HCT116 (cell line): ENCODE measurements at regions not wholly inside any gene's neighbourhood (a gene's known extent, or its start where the extent isn't known, plus 50 kb on each side); places are given as distances from the start of the nearest gene placed in this dataset.

ENCODE experiments used
- ATAC-seq: fragments of 200-7000 bp; cut with Tn5 transposase; 2 replicates; pipeline ENCODE4 v1.9.1; 2020; ENCODE audit warnings: mild to moderate bottlenecking, moderate library complexity
- BruUV-seq: library from RNA; stranded (reverse); fragments of 400-500 nt; replicated peaks from 2 replicates; lab custom pipeline; 2021; lab: Mats Ljungman, UMichigan
- CTCF ChIA-PET: fragments of 300-600 bp; sonication (Branson Sonifier 250); formaldehyde crosslinking; loops from one replicate; lab custom pipeline; 2021; ENCODE audit warnings: antibody characterized with exemption; lab: Charles Lee
- POLR2A ChIA-PET: fragments of 300-600, 350-600 bp; sonication (Branson Sonifier 250); formaldehyde crosslinking; loops from one replicate; lab custom pipeline; 2021; ENCODE audit warnings: antibody characterized with exemption; lab: Charles Lee
- RAD21 ChIA-PET, 2 experiments: fragments of 300-600 bp; sonication (Branson Sonifier 250); formaldehyde crosslinking; loops; one replicate each; lab custom pipeline; 2023; ENCODE audit warnings: low total read pairs in 2 of 2; ENCODE audit not compliant: uncharacterized antibody in 2 of 2, unreplicated experiment in 2 of 2, low non-redundant PET in 1 of 2; lab: Charles Lee
- DNase-seq: peaks from one replicate; pipeline ENCODE4 v3.0.0-alpha.2; 2010; ENCODE audit warnings: low read depth, low spot score
- H2AFZ ChIP-seq: fragments of 200-600 bp; shearing (Covaris generic), sonication (generic); 2 replicates; pipeline ENCODE4 v1.6.1; 2017; ENCODE audit warnings: low read depth, mixed run types, mixed read lengths, antibody characterized with exemption, low read length; ENCODE audit not compliant: poor library complexity, severe bottlenecking
- H3K27ac ChIP-seq: 2 replicates; pipeline ENCODE4 v1.5.1; 2012; ENCODE audit warnings: low read depth, low read length
- H3K27me3 ChIP-seq: fragments of 200-600 bp; sonication (generic); 2 replicates; pipeline ENCODE4 v1.6.1; 2016; ENCODE audit warnings: mixed run types, low read length, mixed read lengths; ENCODE audit not compliant: insufficient read depth
- H3K36me3 ChIP-seq, 2 experiments: fragments of 200-500 bp in 1 of 2; fragments of 200-600 bp in 1 of 2; sonication (Bioruptor generic) in 1 of 2; sonication (generic) in 1 of 2; 2 replicates each; pipeline versions ENCODE4 v1.5.1 to v1.6.1; 2014 to 2016; ENCODE audit warnings: low read length in 2 of 2, inconsistent platforms in 1 of 2, mixed read lengths in 1 of 2, mixed run types in 1 of 2; ENCODE audit not compliant: insufficient read depth in 2 of 2, control insufficient read depth in 1 of 2
- H3K4me1 ChIP-seq, 2 experiments: fragments of 200-600 bp in 1 of 2; sonication (generic) in 1 of 2; 2 replicates each; pipeline versions ENCODE4 v1.5.1 to v1.6.1; 2012 to 2017; ENCODE audit warnings: low read length in 2 of 2, inconsistent platforms in 1 of 2, mild to moderate bottlenecking in 1 of 2, mixed read lengths in 1 of 2, mixed run types in 1 of 2, moderate library complexity in 1 of 2; ENCODE audit not compliant: insufficient read depth in 2 of 2, control insufficient read depth in 1 of 2
- H3K4me2 ChIP-seq: fragments of 200-600 bp; sonication (generic); 2 replicates; pipeline ENCODE4 v1.6.1; 2017; ENCODE audit warnings: mixed run types, low read length, mixed read lengths
- H3K4me3 ChIP-seq, 2 experiments: fragments of 200-600 bp in 1 of 2; sonication (generic) in 1 of 2; replicated peaks in 1 of 2; 2 replicates each; pipeline ENCODE4 v1.5.1; 2011 to 2016; ENCODE audit warnings: low read length in 2 of 2, control low read depth in 1 of 2, low read depth in 1 of 2, mild to moderate bottlenecking in 1 of 2, mixed read lengths in 1 of 2, mixed run types in 1 of 2
- H3K79me2 ChIP-seq: fragments of 200-600 bp; sonication (generic); 2 replicates; pipeline ENCODE4 v1.6.1; 2017; ENCODE audit warnings: mild to moderate bottlenecking, mixed run types, low read length, moderate library complexity, mixed read lengths; ENCODE audit not compliant: insufficient read depth
- H3K9ac ChIP-seq: fragments of 200-600 bp; sonication (generic); 2 replicates; pipeline ENCODE4 v1.6.1; 2016; ENCODE audit warnings: low read length, mixed read lengths
- H3K9me2 ChIP-seq: fragments of 200-600 bp; sonication (generic), shearing (Covaris generic); 2 replicates; pipeline ENCODE4 v1.6.1; 2017; ENCODE audit warnings: mixed run types, mild to moderate bottlenecking, moderate library complexity; ENCODE audit not compliant: insufficient read depth
- H3K9me3 ChIP-seq, 2 experiments: fragments of 200-500 bp in 1 of 2; fragments of 200-600 bp in 1 of 2; sonication (Bioruptor generic) in 1 of 2; sonication (generic) in 1 of 2; 2 replicates each; pipeline ENCODE4 v1.6.1; 2014 to 2017; ENCODE audit warnings: low read length in 2 of 2, mixed read lengths in 2 of 2, inconsistent platforms in 1 of 2, low read depth in 1 of 2, mild to moderate bottlenecking in 1 of 2, mixed run types in 1 of 2, moderate library complexity in 1 of 2; ENCODE audit not compliant: control insufficient read depth in 1 of 2, insufficient read depth in 1 of 2
- H4K20me1 ChIP-seq: fragments of 200-600 bp; sonication (generic), shearing (Covaris generic); 2 replicates; pipeline ENCODE4 v1.6.1; 2017; ENCODE audit warnings: mixed run types, mild to moderate bottlenecking, moderate library complexity; ENCODE audit not compliant: insufficient read depth
- CEBPB ChIP-seq: IDR thresholded peaks from 2 replicates; pipeline ENCODE4 v1.6.1; 2012; ENCODE audit warnings: low read depth
- CTCF ChIP-seq, 3 experiments: fragments of 200-600 bp in 1 of 3; sonication (generic) in 1 of 3; IDR thresholded peaks in 2 of 3; conservative IDR thresholded peaks in 1 of 3; 2 replicates each; pipeline ENCODE4 v1.5.1; 2012 to 2017; ENCODE audit warnings: low read depth in 2 of 3, low read length in 2 of 3, antibody characterized with exemption in 1 of 3, borderline replicate concordance in 1 of 3, control low read depth in 1 of 3, mild to moderate bottlenecking in 1 of 3, mixed read lengths in 1 of 3, mixed run types in 1 of 3, moderate library complexity in 1 of 3; ENCODE audit not compliant: insufficient read depth in 1 of 3
- EGR1 ChIP-seq: IDR thresholded peaks from 2 replicates; pipeline ENCODE4 v1.6.1; 2012; ENCODE audit warnings: low read depth
- JUND ChIP-seq: IDR thresholded peaks from 2 replicates; pipeline ENCODE4 v1.6.1; 2012
- POLR2A ChIP-seq: IDR thresholded peaks from 2 replicates; pipeline ENCODE4 v1.7.0; 2011; ENCODE audit warnings: borderline replicate concordance; ENCODE audit not compliant: insufficient read depth, insufficient read length; ENCODE audit errors: extremely low read depth
- REST ChIP-seq: IDR thresholded peaks from 2 replicates; pipeline ENCODE4 v1.6.1; 2012; ENCODE audit warnings: low read depth
- SIN3A ChIP-seq: IDR thresholded peaks from 2 replicates; pipeline ENCODE4 v1.6.1; 2012; ENCODE audit warnings: low read depth
- SRF ChIP-seq: IDR thresholded peaks from 2 replicates; pipeline ENCODE4 v1.6.1; 2012; ENCODE audit warnings: low read depth
- TCF7L2 ChIP-seq: IDR thresholded peaks from 2 replicates; pipeline ENCODE4 v1.7.0; 2011; ENCODE audit warnings: borderline replicate concordance, inconsistent platforms; ENCODE audit not compliant: insufficient read depth, insufficient read length; ENCODE audit errors: extremely low read depth
- YY1 ChIP-seq: IDR thresholded peaks from 2 replicates; pipeline ENCODE4 v1.6.1; 2011; ENCODE audit warnings: low read length, low read depth, moderate library complexity, mild to moderate bottlenecking; ENCODE audit not compliant: insufficient replicate concordance; ENCODE audit errors: extremely low read depth
- ZBTB33 ChIP-seq: IDR thresholded peaks from 2 replicates; pipeline ENCODE4 v1.6.1; 2011; ENCODE audit warnings: mild to moderate bottlenecking, low read length, moderate library complexity; ENCODE audit not compliant: insufficient replicate concordance; ENCODE audit errors: extremely low read depth
- ZFX ChIP-seq: fragments of 450-650 bp; IDR thresholded peaks from 2 replicates; pipeline ENCODE4 v1.6.1; 2017
- ZNF274 ChIP-seq: fragments of 200-500 bp; sonication (Bioruptor generic); IDR thresholded peaks from 2 replicates; pipeline ENCODE4 v1.6.1; 2014; ENCODE audit warnings: mild to moderate bottlenecking, low read depth, low read length, inconsistent platforms
- intact Hi-C: fragments of 100-400 bp; cut with micrococcal nuclease; formaldehyde crosslinking; loops from 2 replicates; pipeline ENCODE4 v1.10.0; 2022

- ATAC-seq = no peak
- Histone ChIP-seq H4K20me1 (no peaks in the 10 kb centered on the region), H3K27me3 (peaks cover 33% of the 10 kb centered on the region; the same call in 1 of the 2 replicates), H3K9me2 (no peaks in the 10 kb centered on the region)
- POLR2A ChIA-PET = no interaction called here
- BruUV-seq = no TSS peak
- TF ChIP-seq EGR1 (no peak), ZBTB33 (no peak), CEBPB (no peak), ZFX (no peak), CTCF (IDR thresholded peaks at IDR 0.05 in 2 of 3, conservative IDR thresholded peaks at IDR 0.05 in 1 of 3; ENCODE audit: borderline replicate concordance in 1 of 3, insufficient read depth in 1 of 3, low read depth in 2 of 3, low read length in 2 of 3) (no peak), SIN3A (no peak), TCF7L2 (no peak), SRF (no peak), JUND (no peak), YY1 (no peak), ZNF274 (no peak), POLR2A (no peak), REST (no peak)
- TF ChIP-seq, all 23 proteins: peak for 0
- no peak overlapping the region for H3K4me3 ChIP-seq
- H3K9ac ChIP-seq = no peak overlapping the region
- no peak overlapping the region for H2AFZ ChIP-seq
- H3K4me2 ChIP-seq = no peak overlapping the region
- CTCF ChIA-PET = no interaction called here
- H3K4me1 ChIP-seq = peaks cover 0 to 6% of the 10 kb centered on the region in 2 experiments; a peak in 3 of 4 replicates
- intact Hi-C loops = no loop called here
- RAD21 ChIA-PET = no interaction called here
- no peaks in the 10 kb centered on the region for H3K79me2 ChIP-seq
- H3K36me3 ChIP-seq = no peaks in the 10 kb centered on the region
- no peak overlapping the region for H3K27ac ChIP-seq
- DNase-seq = no peak
- H3K9me3 ChIP-seq = no peaks in the 10 kb centered on the region
Observed at GRCh38 chr9:135299651-135300345, 179.8 kb upstream of the PPP1R26 start.
